22Rv1 (cell line): ENCODE measurements at regions not wholly inside any gene's neighbourhood (a gene's known extent, or its start where the extent isn't known, plus 50 kb on each side); places are given as distances from the start of the nearest gene placed in this dataset.

Experiments used
- H3K27ac ChIP-seq: fragments of 450-650 bp; 2 replicates; pipeline ENCODE4 v1.5.1; 2017
- ZFX ChIP-seq: fragments of 450-650 bp; IDR thresholded peaks from 2 replicates; pipeline ENCODE4 v1.6.1; 2017; ENCODE audit warnings: antibody characterized with exemption, borderline replicate concordance
- TF ChIP-seq, protein P1 (sequence below): fragments of 450-650 bp; IDR thresholded peaks from 2 replicates; pipeline ENCODE4 v1.5.1; 2017; ENCODE audit warnings: mild to moderate bottlenecking

- TF ChIP-seq, protein P1, sequence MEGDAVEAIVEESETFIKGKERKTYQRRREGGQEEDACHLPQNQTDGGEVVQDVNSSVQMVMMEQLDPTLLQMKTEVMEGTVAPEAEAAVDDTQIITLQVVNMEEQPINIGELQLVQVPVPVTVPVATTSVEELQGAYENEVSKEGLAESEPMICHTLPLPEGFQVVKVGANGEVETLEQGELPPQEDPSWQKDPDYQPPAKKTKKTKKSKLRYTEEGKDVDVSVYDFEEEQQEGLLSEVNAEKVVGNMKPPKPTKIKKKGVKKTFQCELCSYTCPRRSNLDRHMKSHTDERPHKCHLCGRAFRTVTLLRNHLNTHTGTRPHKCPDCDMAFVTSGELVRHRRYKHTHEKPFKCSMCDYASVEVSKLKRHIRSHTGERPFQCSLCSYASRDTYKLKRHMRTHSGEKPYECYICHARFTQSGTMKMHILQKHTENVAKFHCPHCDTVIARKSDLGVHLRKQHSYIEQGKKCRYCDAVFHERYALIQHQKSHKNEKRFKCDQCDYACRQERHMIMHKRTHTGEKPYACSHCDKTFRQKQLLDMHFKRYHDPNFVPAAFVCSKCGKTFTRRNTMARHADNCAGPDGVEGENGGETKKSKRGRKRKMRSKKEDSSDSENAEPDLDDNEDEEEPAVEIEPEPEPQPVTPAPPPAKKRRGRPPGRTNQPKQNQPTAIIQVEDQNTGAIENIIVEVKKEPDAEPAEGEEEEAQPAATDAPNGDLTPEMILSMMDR, result no peak
- TF ChIP-seq ZFX, result no peak
- no peak overlapping the region for H3K27ac ChIP-seq
Measured at GRCh38 chr6:44043479-44044153, 83.6 kb downstream of the MRPL14 start.

- TF ChIP-seq ZFX, result no peak
- H3K27ac ChIP-seq, result no peak overlapping the region
Measured at GRCh38 chr6:44042989-44043478, 84.2 kb downstream of the MRPL14 start.

DNA sequence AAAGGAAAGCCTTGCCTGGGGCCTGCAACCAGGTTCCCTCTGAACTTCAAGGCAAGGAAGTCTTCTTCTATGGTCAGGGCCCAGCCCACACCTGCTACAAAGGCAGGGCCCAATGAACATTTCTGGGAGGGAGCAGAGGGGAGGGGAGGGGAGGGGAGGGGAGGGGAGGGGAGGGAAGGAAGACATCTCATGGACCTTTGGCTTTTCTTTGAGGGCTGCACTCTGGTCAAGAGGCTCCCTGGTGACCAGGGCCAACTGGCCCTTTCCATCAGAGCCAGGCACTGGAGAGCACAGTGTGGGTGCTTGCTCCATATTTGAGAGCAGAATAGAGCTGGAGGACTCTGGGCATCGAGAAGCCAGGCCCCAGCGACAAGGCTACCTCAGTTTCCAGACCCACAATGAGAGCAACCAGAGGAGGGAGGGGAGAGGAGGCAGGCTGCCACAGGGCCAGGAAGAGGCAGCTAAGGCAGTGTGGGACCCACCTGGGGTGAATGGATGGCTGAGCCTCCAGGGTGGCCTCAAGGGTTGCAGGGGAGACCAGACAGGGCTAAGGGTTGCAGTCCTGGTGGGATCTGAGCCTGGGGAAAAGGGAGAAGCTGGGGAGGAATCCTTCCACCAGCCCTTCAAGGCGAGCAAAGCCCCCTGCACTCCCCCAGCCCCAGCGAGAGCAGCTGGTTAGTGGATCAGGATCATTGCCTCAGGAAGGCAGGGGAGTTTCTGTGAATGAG lies 84.8 kb downstream of the MRPL14 start:
- TF ChIP-seq, protein P1, result no peak
- no peak for TF ChIP-seq ZFX
- no peak overlapping the region for H3K27ac ChIP-seq

DNA sequence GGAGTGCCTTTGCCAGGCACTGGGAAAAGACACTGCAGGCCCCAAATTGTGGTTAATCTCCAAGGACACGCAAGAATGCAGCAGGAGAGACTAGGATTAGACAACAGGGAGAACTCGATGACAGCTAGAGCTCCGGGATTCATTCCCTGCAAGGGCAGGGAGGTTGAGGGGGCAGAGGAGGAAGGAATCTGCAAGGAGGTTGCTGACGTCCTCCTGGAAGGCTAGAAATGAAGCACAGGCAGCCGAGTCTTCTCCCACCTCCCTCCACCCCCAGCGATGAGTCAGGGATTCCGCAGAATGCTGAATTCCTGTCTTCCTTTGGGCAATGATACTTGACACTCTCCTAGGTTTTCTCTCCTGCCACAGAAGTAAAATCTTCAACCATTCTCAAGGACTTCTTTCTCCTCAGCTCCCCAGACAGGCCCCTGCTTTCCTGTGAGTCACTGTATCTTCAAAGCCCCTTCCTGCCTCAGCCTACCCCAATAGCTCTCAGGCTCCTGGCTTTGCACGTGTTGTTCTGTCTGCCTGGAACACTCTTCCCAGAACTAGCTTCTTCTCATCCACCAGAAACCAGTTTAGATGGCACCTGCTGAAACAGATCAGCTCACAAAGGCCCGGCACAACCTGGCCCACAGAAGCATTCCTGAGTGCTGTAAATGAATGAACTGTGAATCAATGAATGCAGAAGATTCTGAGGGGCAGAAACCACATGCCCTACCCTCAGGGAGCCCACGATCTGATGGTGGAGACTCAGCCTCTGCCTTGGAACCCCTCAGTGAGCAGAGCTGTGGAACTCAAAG lies 85.6 kb downstream of the MRPL14 start:
- H3K27ac ChIP-seq, result no peak overlapping the region
- TF ChIP-seq, protein P1, result no peak
- no peak for TF ChIP-seq ZFX

DNA sequence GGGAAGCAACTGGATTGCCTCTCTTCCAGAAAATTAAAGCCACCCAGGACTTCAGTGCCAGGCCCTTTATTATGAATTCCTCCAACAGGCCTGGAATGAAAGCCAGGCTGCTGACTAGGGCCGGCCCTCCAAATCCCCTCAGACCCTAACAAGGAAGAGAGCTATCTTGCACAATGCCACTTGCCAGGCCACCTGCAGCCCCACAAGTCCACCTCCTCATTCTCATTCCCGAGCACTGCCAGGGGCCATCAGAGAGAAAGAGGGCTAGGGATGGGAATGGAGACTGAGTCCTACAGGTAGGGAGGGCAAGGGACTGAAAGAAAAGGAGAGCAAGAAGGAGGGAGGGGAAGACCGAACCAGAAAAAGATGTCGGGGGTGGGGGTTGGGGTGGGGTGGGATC lies 86.5 kb downstream of the MRPL14 start:
- TF ChIP-seq, protein P1, result no peak
- no peak for TF ChIP-seq ZFX
- no peak overlapping the region for H3K27ac ChIP-seq

DNA sequence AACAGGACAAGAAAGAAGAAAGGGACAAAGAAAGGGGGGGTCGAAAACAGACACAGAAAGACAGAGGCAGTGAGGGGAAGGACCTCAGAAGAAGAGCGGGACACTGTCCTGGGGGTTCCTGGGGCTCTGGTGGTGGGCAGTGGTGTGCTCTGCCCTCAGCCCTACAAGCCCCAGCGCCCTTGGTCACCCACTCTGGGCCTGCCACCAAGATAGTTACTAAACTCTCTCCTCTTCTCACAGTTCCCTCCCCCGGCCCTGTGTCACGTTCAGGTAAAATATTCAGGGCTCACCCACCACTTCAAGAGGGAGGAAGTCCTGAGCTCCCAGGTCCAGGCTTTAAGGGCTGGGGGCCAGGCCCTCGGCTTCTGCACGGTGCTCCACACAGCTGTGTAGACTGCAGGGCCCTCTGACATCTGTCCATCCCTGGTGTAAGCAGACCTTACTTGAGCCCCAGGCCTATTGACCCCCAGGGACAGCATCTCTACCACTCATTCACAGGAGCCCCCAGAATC lies 87.4 kb downstream of the MRPL14 start:
- TF ChIP-seq ZFX, result no peak
- TF ChIP-seq, protein P1, result no peak
- H3K27ac ChIP-seq, result no peak overlapping the region

DNA sequence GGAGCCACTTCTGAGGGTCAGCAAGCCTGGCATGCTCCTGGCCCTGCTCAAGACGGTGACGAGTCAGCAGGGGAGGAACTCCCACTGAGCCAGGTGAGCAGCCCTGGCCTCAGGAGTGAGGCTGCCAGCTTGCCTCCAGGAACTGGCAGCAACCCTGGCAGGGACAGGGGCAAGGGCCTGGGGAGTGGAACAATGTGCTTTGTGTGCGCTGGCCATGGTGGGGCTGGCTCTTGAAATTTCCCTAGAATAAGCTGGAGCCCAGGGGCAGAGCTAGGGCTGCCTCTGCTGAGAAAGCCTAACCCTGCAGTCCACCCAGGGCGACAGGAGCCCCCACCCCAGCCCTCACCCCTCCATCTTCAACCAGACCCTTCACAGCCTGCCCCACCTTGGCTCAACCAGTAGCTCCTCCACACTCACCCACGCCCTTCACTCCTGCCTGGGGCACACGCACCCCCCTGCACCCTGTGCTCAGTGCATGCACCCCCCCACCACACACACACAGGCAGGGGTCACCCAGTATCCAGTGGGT lies 88.0 kb downstream of the MRPL14 start:
- TF ChIP-seq, protein P1, result no peak
- TF ChIP-seq ZFX, result no peak
- no peak overlapping the region for H3K27ac ChIP-seq
